ENCODE measurements at regions not wholly inside any gene's neighbourhood (a gene's known extent, or its start where the extent isn't known, plus 50 kb on each side); places are given as distances from the start of the nearest gene placed in this dataset.

- H3K4me3 ChIP-seq (ENCODE audit: low read depth, low read length): no peak overlapping the region
- no peak for TF ChIP-seq CTCF (IDR thresholded peaks at IDR 0.05; ENCODE audit: control insufficient read depth, extremely low read depth, insufficient read depth)
- DNase-seq (ENCODE audit: low read depth): no peak
Observed at GRCh38 chr2:180187611-180188010, 180.5 kb upstream of the CWC22 start.

DNA sequence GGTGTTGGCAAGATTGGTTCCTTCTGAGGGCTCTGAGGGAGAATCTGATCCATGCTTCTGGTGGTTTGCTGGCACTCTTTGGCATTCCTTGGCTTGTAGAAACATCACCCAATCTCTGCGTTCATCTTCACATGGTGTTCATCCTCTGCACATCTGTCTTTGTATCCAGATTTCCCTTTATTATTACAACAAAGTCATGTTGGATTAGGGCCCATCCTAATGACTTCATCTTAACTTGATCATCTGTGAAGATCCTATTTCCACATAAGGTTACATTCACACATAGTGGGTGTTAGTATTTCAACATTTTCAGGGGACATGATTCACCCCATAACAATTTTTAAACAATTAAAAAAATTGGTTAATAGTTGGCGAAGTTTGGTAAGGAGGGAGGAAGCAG, 177.4 kb upstream of the CWC22 start:
- H3K4me3 ChIP-seq (ENCODE audit: low read depth, low read length): no peak overlapping the region
- DNase-seq (ENCODE audit: low read depth): no peak
- TF ChIP-seq CTCF (IDR thresholded peaks at IDR 0.05; ENCODE audit: control insufficient read depth, extremely low read depth, insufficient read depth): no peak

DNA sequence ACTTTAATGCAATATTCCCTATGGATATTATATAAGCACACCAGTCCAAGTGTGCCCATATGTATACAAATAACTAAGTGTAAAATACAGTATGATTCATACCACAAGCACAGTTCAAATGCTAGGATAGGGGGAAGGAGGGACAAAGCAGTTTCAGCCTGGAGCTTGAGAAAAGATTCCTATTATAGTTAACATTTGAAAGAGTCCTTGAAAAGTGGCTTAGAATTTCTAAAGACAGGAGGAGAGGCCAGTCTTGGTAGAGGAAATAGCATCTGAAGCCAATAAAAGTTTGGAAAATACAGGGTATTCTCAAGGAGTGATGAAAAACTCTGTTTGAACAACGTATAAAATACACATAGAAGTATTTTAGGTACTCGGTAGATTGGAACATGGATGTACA, 173.4 kb upstream of the CWC22 start:
- no peak overlapping the region for H3K4me3 ChIP-seq (ENCODE audit: low read depth, low read length)
- no peak for DNase-seq (ENCODE audit: low read depth)
- TF ChIP-seq CTCF (IDR thresholded peaks at IDR 0.05; ENCODE audit: control insufficient read depth, extremely low read depth, insufficient read depth): no peak

DNA sequence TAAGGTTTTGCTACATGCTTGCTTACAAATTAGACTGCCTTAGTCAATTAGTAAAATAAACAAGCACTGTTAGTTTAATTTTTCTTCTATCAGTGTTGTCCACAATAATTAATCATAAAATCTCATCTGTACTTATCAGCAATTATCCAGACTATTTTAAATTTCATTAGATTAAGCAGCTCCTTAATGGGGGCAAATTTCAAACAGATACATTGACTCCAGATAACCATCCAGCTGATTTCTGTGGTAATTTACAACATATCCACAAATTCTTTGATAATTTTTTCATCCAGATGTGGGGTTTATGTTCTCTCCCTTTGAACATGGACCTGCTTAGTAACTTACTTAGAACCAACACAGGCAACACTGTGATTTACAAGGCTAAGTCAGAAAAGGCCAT, 170.4 kb upstream of the CWC22 start:
- TF ChIP-seq CTCF (IDR thresholded peaks at IDR 0.05; ENCODE audit: control insufficient read depth, extremely low read depth, insufficient read depth): no peak
- no peak for DNase-seq (ENCODE audit: low read depth)
- no peak overlapping the region for H3K4me3 ChIP-seq (ENCODE audit: low read depth, low read length)

DNA sequence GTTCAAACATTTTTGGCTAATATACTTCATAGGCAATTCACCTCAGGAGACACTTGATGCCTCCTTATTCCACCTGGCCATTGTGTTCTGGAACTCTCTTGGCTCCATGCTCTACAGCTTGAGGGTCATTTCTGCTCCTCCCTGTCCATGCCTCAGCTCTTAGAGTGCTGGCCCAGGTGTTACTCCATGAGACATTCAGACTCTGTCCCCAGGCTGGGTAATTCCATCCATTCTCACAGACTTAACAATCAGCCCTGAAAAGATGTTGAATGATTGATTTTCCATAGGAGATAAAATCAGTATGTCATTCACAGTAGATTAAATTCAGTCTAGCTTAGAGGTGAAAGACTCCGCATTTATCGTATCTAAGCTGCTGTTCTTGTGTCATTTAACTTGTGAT, 168.6 kb upstream of the CWC22 start:
- H3K4me3 ChIP-seq (ENCODE audit: low read depth, low read length): no peak overlapping the region
- no peak for TF ChIP-seq CTCF (IDR thresholded peaks at IDR 0.05; ENCODE audit: control insufficient read depth, extremely low read depth, insufficient read depth)

DNA sequence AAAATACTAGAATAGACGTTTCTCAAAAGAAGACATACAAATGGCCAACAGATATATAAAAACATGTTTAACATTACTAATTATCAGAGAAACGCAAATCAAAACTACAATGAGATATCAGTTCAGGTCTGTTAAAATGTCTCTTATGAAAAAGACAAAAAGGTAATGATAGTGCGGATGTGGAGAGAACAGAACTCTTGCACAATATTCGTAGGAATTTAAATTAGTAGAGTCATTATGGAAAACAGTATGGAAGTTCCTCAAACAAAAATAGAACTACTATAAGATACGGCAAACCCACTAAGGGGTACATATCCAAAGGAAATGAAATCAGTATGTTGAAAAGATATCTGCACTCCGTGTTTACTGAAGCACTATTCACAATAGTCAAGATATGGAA, 167.5 kb upstream of the CWC22 start:
- no peak for DNase-seq (ENCODE audit: low read depth)
- H3K4me3 ChIP-seq (ENCODE audit: low read depth, low read length): no peak overlapping the region
- TF ChIP-seq CTCF (IDR thresholded peaks at IDR 0.05; ENCODE audit: control insufficient read depth, extremely low read depth, insufficient read depth): no peak

More for the DNA sequence above, 168.6 kb upstream of the CWC22 start:
- DNase-seq (ENCODE audit: low read depth): no peak

DNA sequence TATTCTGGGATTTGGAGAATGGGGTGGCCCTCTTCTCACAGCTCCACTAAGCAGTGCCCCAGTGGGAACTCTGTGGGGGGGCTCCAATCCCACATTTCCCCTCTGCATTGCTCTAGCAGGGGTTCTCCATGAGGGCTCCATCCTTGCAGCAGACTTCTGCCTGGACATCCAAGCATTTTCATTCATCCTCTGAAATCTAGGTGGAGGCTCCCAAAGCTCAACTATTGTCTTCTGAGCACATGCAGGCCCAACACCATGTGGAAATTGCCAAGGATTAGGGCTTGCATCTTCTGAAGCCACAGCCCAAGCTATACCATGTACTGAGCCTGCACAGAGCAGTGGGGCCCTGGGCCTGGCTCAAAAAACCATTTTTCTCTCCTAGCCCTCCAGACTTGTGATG, 162.4 kb upstream of the CWC22 start:
- no peak for DNase-seq (ENCODE audit: low read depth)
- H3K4me3 ChIP-seq (ENCODE audit: low read depth, low read length): no peak overlapping the region
- TF ChIP-seq CTCF (IDR thresholded peaks at IDR 0.05; ENCODE audit: control insufficient read depth, extremely low read depth, insufficient read depth): no peak
